B cell (primary cell): ENCODE measurements at regions not wholly inside any gene's neighbourhood (a gene's known extent, or its start where the extent isn't known, plus 50 kb on each side); places are given as distances from the start of the nearest gene placed in this dataset.

Experiments used
- ATAC-seq: fragments of 200-7000 bp; cut with Tn5 transposase; one replicate; pipeline ENCODE4 v1.10.0; 2021; ENCODE audit warnings: low read depth, mild to moderate bottlenecking, moderate number of reproducible peaks, moderate library complexity
- CTCF ChIA-PET: fragments of 350-600 bp; sonication (Branson Sonifier 250); formaldehyde crosslinking; loops from one replicate; lab custom pipeline; 2021; ENCODE audit warnings: antibody characterized with exemption, inconsistent platforms; lab: Charles Lee
- POLR2A ChIA-PET: fragments of 350-600 bp; sonication (Branson Sonifier 250); formaldehyde crosslinking; loops from one replicate; lab custom pipeline; 2021; ENCODE audit warnings: antibody characterized with exemption; lab: Charles Lee
- DNase-seq: peaks from one replicate; pipeline ENCODE4 v3.0.0; 2013
- H2AFZ ChIP-seq: 2 replicates; pipeline ENCODE4 v1.6.1; 2012; ENCODE audit warnings: mild to moderate bottlenecking, low read depth, low read length; ENCODE audit not compliant: insufficient read depth, poor library complexity, severe bottlenecking
- H3K27ac ChIP-seq, 2 donors: 1 replicate in 1 of 2; 2 replicates in 1 of 2; pipeline ENCODE4 v1.5.1; 2012 to 2013; ENCODE audit warnings: low read length in 2 of 2, mild to moderate bottlenecking in 2 of 2, moderate library complexity in 1 of 2
- H3K27me3 ChIP-seq, 4 experiments: fragments of 200-600 bp in 1 of 4; sonication (generic) in 1 of 4; replicated peaks in 1 of 4; 1 replicate in 2 of 4; 2 replicates in 2 of 4; pipeline versions ENCODE4 v1.6.1 to v1.7.0; 2013 to 2016; ENCODE audit warnings: low read length in 3 of 4, mild to moderate bottlenecking in 2 of 4, mixed read lengths in 1 of 4, moderate library complexity in 1 of 4; ENCODE audit not compliant: insufficient read depth in 4 of 4, control insufficient read depth in 3 of 4; ENCODE audit errors: control extremely low read depth in 1 of 4
- H3K36me3 ChIP-seq, 2 experiments: replicated peaks in 1 of 2; 1 replicate in 1 of 2; 2 replicates in 1 of 2; pipeline versions ENCODE4 v1.6.1 to v1.7.1; 2013; ENCODE audit warnings: low read length in 1 of 2; ENCODE audit not compliant: insufficient read depth in 2 of 2, control insufficient read depth in 1 of 2; ENCODE audit errors: control extremely low read depth in 1 of 2, extremely low read depth in 1 of 2
- H3K4me1 ChIP-seq, 2 donors: fragments of 200-600 bp in 1 of 2; sonication (generic) in 1 of 2; 1 replicate in 1 of 2; 2 replicates in 1 of 2; pipeline versions ENCODE4 v1.5.1 to v1.6.1; 2013 to 2017; ENCODE audit warnings: low read length in 2 of 2; ENCODE audit not compliant: control insufficient read depth in 2 of 2, insufficient read depth in 2 of 2
- H3K4me2 ChIP-seq: replicated peaks from 2 replicates; pipeline ENCODE3; 2012; ENCODE audit warnings: mild to moderate bottlenecking, low read depth, low read length; ENCODE audit not compliant: poor library complexity, severe bottlenecking
- H3K4me3 ChIP-seq, 5 experiments: fragments of 200-600 bp in 1 of 5; sonication (generic) in 1 of 5; 1 replicate in 3 of 5; 2 replicates in 2 of 5; pipeline versions ENCODE4 v1.5.1 to v1.7.0; 2011 to 2016; ENCODE audit warnings: low read length in 4 of 5, mild to moderate bottlenecking in 4 of 5, low read depth in 2 of 5, control low read depth in 1 of 5, moderate library complexity in 1 of 5; ENCODE audit not compliant: insufficient read depth in 1 of 5; ENCODE audit errors: control extremely low read depth in 1 of 5, extremely low read depth in 1 of 5
- H3K79me2 ChIP-seq: fragments of 200-600 bp; sonication (generic); one replicate; pipeline ENCODE4 v1.6.0; 2016; ENCODE audit warnings: low read length; ENCODE audit not compliant: control insufficient read depth, insufficient read depth
- H3K9ac ChIP-seq: fragments of 200-600 bp; sonication (generic); 2 replicates; pipeline ENCODE4 v1.6.1; 2017; ENCODE audit warnings: mild to moderate bottlenecking, low read length, moderate library complexity
- H3K9me3 ChIP-seq, 3 donors: one replicate each; pipeline versions ENCODE4 v1.6.1 to v1.7.1; 2013; ENCODE audit warnings: low read length in 2 of 3; ENCODE audit not compliant: control insufficient read depth in 2 of 3, insufficient read depth in 1 of 3; ENCODE audit errors: control extremely low read depth in 1 of 3
- H4K20me1 ChIP-seq: 2 replicates; pipeline ENCODE4 v1.6.0; 2012; ENCODE audit warnings: mild to moderate bottlenecking, low read length; ENCODE audit not compliant: insufficient read depth, control insufficient read depth, poor library complexity, severe bottlenecking
- H3K27ac Mint-ChIP-seq: one replicate; pipeline ENCODE4 v1.8.0; 2021; ENCODE audit warnings: mixed read lengths
- H3K27me3 Mint-ChIP-seq: one replicate; pipeline ENCODE4 v1.8.0; 2021; ENCODE audit warnings: mixed read lengths
- H3K4me1 Mint-ChIP-seq: one replicate; pipeline ENCODE4 v1.8.0; 2021; ENCODE audit warnings: mixed read lengths
- H3K4me3 Mint-ChIP-seq: one replicate; pipeline ENCODE4 v1.8.0; 2021; ENCODE audit warnings: mixed read lengths
- H3K9me3 Mint-ChIP-seq: one replicate; pipeline ENCODE4 v1.8.0; 2022; ENCODE audit warnings: mixed read lengths; ENCODE audit not compliant: insufficient read depth
- CTCF ChIP-seq: fragments of 200-600 bp; IDR thresholded peaks from one replicate; pipeline ENCODE4 v1.8.0; 2022; ENCODE audit warnings: antibody characterized with exemption, mild to moderate bottlenecking
- EZH2 ChIP-seq: IDR thresholded peaks from 2 replicates; pipeline ENCODE4 v1.6.1; 2012; ENCODE audit warnings: borderline replicate concordance, low read depth, mild to moderate bottlenecking, moderate library complexity, low read length; ENCODE audit not compliant: insufficient read depth, poor library complexity, severe bottlenecking
- WGBS: methylation state at CpG from one replicate; pipeline ENCODE4 v1.1.5; 2013; ENCODE audit warnings: missing lambda C conversion rate; ENCODE audit not compliant: insufficient coverage; 5-methylcytosine and 5-hydroxymethylcytosine counted together
- intact Hi-C: fragments of 100-400 bp; cut with micrococcal nuclease; formaldehyde crosslinking; loops from one replicate; pipeline ENCODE4 v1.10.0; 2022

DNA sequence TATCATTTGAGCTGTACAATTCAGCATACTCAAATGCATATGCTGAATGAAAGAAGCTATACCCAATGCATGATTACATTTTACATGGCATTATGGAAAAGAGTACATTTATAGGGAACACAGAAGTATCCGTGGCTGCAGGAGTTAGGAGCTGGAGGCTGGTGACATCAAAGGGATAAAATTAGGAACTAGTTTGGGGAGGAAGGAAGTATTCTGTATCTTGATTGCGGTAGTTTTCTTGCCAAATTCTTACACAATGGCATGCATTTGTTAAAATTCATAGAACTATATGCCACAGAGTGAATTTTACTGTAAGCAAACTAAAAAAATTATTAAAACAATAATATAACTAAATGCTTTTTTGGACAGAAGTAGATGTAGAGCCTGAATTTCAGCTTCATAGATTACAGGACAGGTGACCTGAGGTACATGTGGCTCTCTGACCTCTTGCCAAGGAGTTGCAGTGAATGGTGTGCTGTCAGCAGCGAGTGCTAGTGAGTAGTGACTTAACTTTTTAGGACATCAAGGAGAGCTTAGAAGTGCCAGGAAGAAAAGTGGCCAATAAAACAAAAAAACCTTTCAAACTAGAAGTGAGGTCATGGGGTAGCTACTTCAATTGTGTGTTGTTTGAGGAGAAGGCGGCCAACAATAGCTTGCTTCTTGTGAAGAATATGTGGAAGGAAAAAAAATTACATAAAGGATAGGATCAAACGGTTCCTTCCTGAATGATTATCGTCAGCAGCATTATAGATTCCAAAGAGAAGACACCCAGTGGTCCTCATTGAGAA is 514.9 kb upstream of the CLINT1 start:
- Histone ChIP-seq H2AFZ (no peak overlapping the region), H3K9ac (no peak overlapping the region), H3K4me2 (no peak overlapping the region), H3K27me3 (no peaks in the 10 kb centered on the region), H3K36me3 (no peaks in the 10 kb centered on the region), H3K27ac (no peak overlapping the region), H3K4me3 (no peak overlapping the region), H3K79me2 (no peaks in the 10 kb centered on the region), H4K20me1 (no peaks in the 10 kb centered on the region), H3K4me1 (no peaks in the 10 kb centered on the region), H3K9me3 (peaks cover 0 to 4% (median 0%) of the 10 kb centered on the region in 3 donors)
- H3K9me3 Mint-ChIP-seq = no peaks in the 10 kb centered on the region
- H3K4me3 Mint-ChIP-seq = no peak overlapping the region
- H3K27ac Mint-ChIP-seq = no peak overlapping the region
- DNase-seq (no peak), ATAC-seq (no peak)
- CTCF ChIA-PET = interaction anchor here (1.1 kb wide), 1 partner anchor 322 kb away, joined by 3 read pairs; no protein-coding TSS in a partner anchor
- WGBS = 100% methylated on average over 1 of the region's 6 CpGs
- intact Hi-C loops = no loop called here
- TF ChIP-seq EZH2 = no peak
- H3K4me1 Mint-ChIP-seq = peaks cover 4% of the 10 kb centered on the region
- POLR2A ChIA-PET = no interaction called here
- H3K27me3 Mint-ChIP-seq = no peaks in the 10 kb centered on the region

DNA sequence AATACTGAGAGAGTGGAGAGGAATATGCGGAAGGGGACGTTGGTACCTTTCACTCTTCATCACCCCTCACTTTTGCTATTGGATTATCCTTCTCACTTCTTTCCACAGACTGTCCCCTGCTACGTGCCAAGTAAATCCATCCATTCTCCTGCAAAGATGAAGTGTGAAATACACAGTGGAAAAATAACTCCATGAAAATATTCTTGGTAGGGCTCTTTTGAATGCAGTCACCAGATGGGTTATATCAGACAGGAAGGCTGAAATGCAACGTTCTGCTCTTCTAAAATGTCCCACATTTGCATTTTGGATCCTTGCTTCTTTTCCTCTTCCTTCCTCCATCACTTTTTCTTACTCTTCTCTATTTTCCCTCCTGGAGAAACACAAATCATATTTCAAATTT is 510.3 kb upstream of the CLINT1 start:
- H3K4me1 Mint-ChIP-seq = no peaks in the 10 kb centered on the region
- H3K27ac ChIP-seq = no peak overlapping the region
- H3K79me2 ChIP-seq = no peaks in the 10 kb centered on the region
- no peak for TF ChIP-seq CTCF
- TF ChIP-seq EZH2 = no peak
- ATAC-seq (no peak), DNase-seq (no peak)
- H3K27me3 ChIP-seq = no peaks in the 10 kb centered on the region
- no peak overlapping the region for H3K27ac Mint-ChIP-seq
- POLR2A ChIA-PET = no interaction called here
- H3K36me3 ChIP-seq = no peaks in the 10 kb centered on the region
- no peaks in the 10 kb centered on the region for H3K27me3 Mint-ChIP-seq
- intact Hi-C loops = no loop called here
- no peak overlapping the region for H2AFZ ChIP-seq
- no peak overlapping the region for H3K4me3 Mint-ChIP-seq
- H3K9me3 ChIP-seq = no peaks in the 10 kb centered on the region
- H3K9me3 Mint-ChIP-seq = no peaks in the 10 kb centered on the region
- no peaks in the 10 kb centered on the region for H3K4me1 ChIP-seq
- no peaks in the 10 kb centered on the region for H4K20me1 ChIP-seq
- no peak overlapping the region for H3K4me2 ChIP-seq
- WGBS = no CpG with 5 or more reads among the region's 4 CpGs
- no peak overlapping the region for H3K4me3 ChIP-seq
- CTCF ChIA-PET = no interaction called here
- H3K9ac ChIP-seq = no peak overlapping the region
